H1 (cell line): ENCODE measurements at regions not wholly inside any gene's neighbourhood (a gene's known extent, or its start where the extent isn't known, plus 50 kb on each side); places are given as distances from the start of the nearest gene placed in this dataset.

Source experiments
- CTCF ChIA-PET: fragments of 300-600 bp; sonication (Branson Sonifier 250); formaldehyde crosslinking; loops from one replicate; lab custom pipeline; 2021; ENCODE audit not compliant: partially characterized antibody; lab: Charles Lee
- POLR2A ChIA-PET: fragments of 300-600 bp; sonication (Branson Sonifier 250); formaldehyde crosslinking; loops from one replicate; lab custom pipeline; 2021; ENCODE audit warnings: inconsistent platforms; ENCODE audit not compliant: partially characterized antibody; lab: Charles Lee
- DNase-seq, 2 experiments: peaks; one replicate each; pipeline versions ENCODE4 v3.0.0 to v3.0.0-alpha.2; 2010 to 2022; ENCODE audit warnings: low spot score in 2 of 2, low read depth in 1 of 2, mixed read lengths in 1 of 2
- FAIRE-seq: peaks from 2 replicates; lab custom pipeline; 2011; peaks lifted over from hg19 to GRCh38; lab: Jason Lieb, UNC
- H2AFZ ChIP-seq: 2 replicates; pipeline ENCODE4 v1.8.1; 2012; ENCODE audit warnings: low read length, inconsistent platforms
- H2AK5ac ChIP-seq: 2 replicates; pipeline ENCODE4 v1.6.1; 2013; ENCODE audit warnings: low read depth, low read length
- H2BK120ac ChIP-seq: replicated peaks from 2 replicates; pipeline ENCODE3; 2013; ENCODE audit warnings: low read depth, low read length, inconsistent platforms
- H2BK12ac ChIP-seq: 2 replicates; pipeline ENCODE4 v1.6.1; 2013; ENCODE audit warnings: low read depth, low read length
- H2BK15ac ChIP-seq: 2 replicates; pipeline ENCODE4 v1.6.1; 2013; ENCODE audit warnings: low read length
- H2BK20ac ChIP-seq: 2 replicates; pipeline ENCODE4 v1.6.1; 2013; ENCODE audit warnings: low read length
- H2BK5ac ChIP-seq: 2 replicates; pipeline ENCODE4 v1.6.1; 2013; ENCODE audit warnings: low read depth, low read length
- H3K14ac ChIP-seq: 2 replicates; pipeline ENCODE4 v1.6.1; 2013; ENCODE audit warnings: inconsistent platforms; ENCODE audit not compliant: insufficient read length
- H3K18ac ChIP-seq: 2 replicates; pipeline ENCODE4 v1.6.1; 2013; ENCODE audit warnings: low read length; ENCODE audit errors: extremely low read depth
- H3K23ac ChIP-seq: 2 replicates; pipeline ENCODE4 v1.6.1; 2013; ENCODE audit warnings: inconsistent platforms; ENCODE audit not compliant: insufficient read length
- H3K23me2 ChIP-seq: 2 replicates; pipeline ENCODE4 v1.6.1; 2013; ENCODE audit warnings: low read depth, low read length
- H3K27ac ChIP-seq: 2 replicates; pipeline ENCODE4 v1.6.1; 2011; ENCODE audit warnings: low read depth, low read length, inconsistent platforms
- H3K27me3 ChIP-seq, 4 experiments: replicated peaks in 1 of 4; 1 replicate in 1 of 4; 2 replicates in 3 of 4; pipeline versions ENCODE4 v1.6.1 to v1.8.1; 2011 to 2013; ENCODE audit warnings: low read length in 3 of 4, mild to moderate bottlenecking in 3 of 4, inconsistent platforms in 2 of 4, mixed read lengths in 2 of 4, moderate library complexity in 1 of 4; ENCODE audit not compliant: control insufficient read depth in 3 of 4, insufficient read depth in 3 of 4; ENCODE audit errors: extremely low read depth in 1 of 4
- H3K36me3 ChIP-seq, 4 experiments: 2 replicates each; pipeline versions ENCODE4 v1.6.1 to v1.8.1; 2011 to 2013; ENCODE audit warnings: mild to moderate bottlenecking in 4 of 4, low read length in 3 of 4, moderate library complexity in 2 of 4, control low read depth in 1 of 4, inconsistent platforms in 1 of 4; ENCODE audit not compliant: insufficient read depth in 4 of 4, control insufficient read depth in 2 of 4
- H3K4ac ChIP-seq: replicated peaks from 2 replicates; pipeline ENCODE3; 2013; ENCODE audit warnings: low read length, low read depth, mixed read lengths, inconsistent platforms; ENCODE audit not compliant: insufficient read length
- H3K4me1 ChIP-seq, 4 experiments: replicated peaks in 1 of 4; 1 replicate in 1 of 4; 2 replicates in 3 of 4; pipeline versions ENCODE4 v1.6.1 to v1.8.1; 2011 to 2013; ENCODE audit warnings: low read length in 3 of 4, inconsistent platforms in 2 of 4, mixed read lengths in 1 of 4; ENCODE audit not compliant: insufficient read depth in 4 of 4, control insufficient read depth in 3 of 4
- H3K4me2 ChIP-seq, 2 experiments: 2 replicates each; pipeline versions ENCODE4 v1.6.1 to v1.8.1; 2011 to 2013; ENCODE audit warnings: low read depth in 2 of 2, low read length in 2 of 2, control low read depth in 1 of 2, inconsistent platforms in 1 of 2, mild to moderate bottlenecking in 1 of 2; ENCODE audit not compliant: insufficient read depth in 1 of 2
- H3K4me3 ChIP-seq, 4 experiments: fragments of 200-600, 300-600 bp in 1 of 4; sonication (generic), shearing (Covaris generic), sonication (Bioruptor Twin) in 1 of 4; 2 replicates each; pipeline versions ENCODE4 v1.5.1 to v1.8.1; 2011 to 2016; ENCODE audit warnings: low read length in 4 of 4, low read depth in 3 of 4, control low read depth in 2 of 4, inconsistent platforms in 2 of 4, mild to moderate bottlenecking in 2 of 4, mixed read lengths in 1 of 4, moderate library complexity in 1 of 4; ENCODE audit not compliant: insufficient read depth in 2 of 4; ENCODE audit errors: extremely low read depth in 1 of 4
- H3K56ac ChIP-seq: replicated peaks from 2 replicates; pipeline ENCODE3; 2013; ENCODE audit warnings: low read depth, mild to moderate bottlenecking, mixed read lengths, low read length, inconsistent platforms; ENCODE audit not compliant: insufficient read length
- H3K79me1 ChIP-seq: 2 replicates; pipeline ENCODE4 v1.6.1; 2013; ENCODE audit warnings: low read depth, low read length, control low read depth
- H3K79me2 ChIP-seq, 2 experiments: 2 replicates each; pipeline versions ENCODE4 v1.6.1 to v1.8.1; 2012 to 2013; ENCODE audit warnings: low read length in 2 of 2, mild to moderate bottlenecking in 2 of 2, inconsistent platforms in 1 of 2; ENCODE audit not compliant: insufficient read depth in 2 of 2, control insufficient read depth in 1 of 2
- H3K9ac ChIP-seq, 4 experiments: replicated peaks in 1 of 4; 1 replicate in 1 of 4; 2 replicates in 3 of 4; pipeline versions ENCODE4 v1.6.1 to v1.8.1; 2011 to 2013; ENCODE audit warnings: low read depth in 3 of 4, low read length in 3 of 4, control low read depth in 2 of 4, mild to moderate bottlenecking in 2 of 4, moderate library complexity in 2 of 4, inconsistent platforms in 1 of 4; ENCODE audit errors: extremely low read depth in 1 of 4
- H3K9me3 ChIP-seq, 2 experiments: 2 replicates each; pipeline versions ENCODE4 v1.6.1 to v1.8.1; 2012 to 2013; ENCODE audit warnings: mild to moderate bottlenecking in 2 of 2, moderate library complexity in 2 of 2, control low read depth in 1 of 2, inconsistent platforms in 1 of 2, low read depth in 1 of 2, low read length in 1 of 2, mixed read lengths in 1 of 2; ENCODE audit not compliant: insufficient read depth in 2 of 2
- H4K20me1 ChIP-seq, 2 experiments: replicated peaks in 1 of 2; 2 replicates each; pipeline versions ENCODE3 to v1.8.1; 2011 to 2013; ENCODE audit warnings: inconsistent platforms in 2 of 2, low read length in 2 of 2, mild to moderate bottlenecking in 1 of 2; ENCODE audit not compliant: insufficient read depth in 2 of 2, control insufficient read depth in 1 of 2
- H4K5ac ChIP-seq: 2 replicates; pipeline ENCODE4 v1.6.1; 2013; ENCODE audit warnings: low read length, low read depth, mixed read lengths, inconsistent platforms; ENCODE audit not compliant: insufficient read length
- H4K8ac ChIP-seq: 2 replicates; pipeline ENCODE4 v1.8.0; 2013; ENCODE audit warnings: mild to moderate bottlenecking, moderate library complexity, low read length, inconsistent platforms; ENCODE audit not compliant: insufficient read depth; ENCODE audit errors: extremely low read depth
- H4K91ac ChIP-seq: replicated peaks from 2 replicates; pipeline ENCODE3; 2013; ENCODE audit warnings: low read length, mixed read lengths, inconsistent platforms; ENCODE audit not compliant: insufficient read length
- BRCA1 ChIP-seq: IDR thresholded peaks from 2 replicates; pipeline ENCODE4 v1.6.1; 2012; ENCODE audit warnings: low read depth, low read length, improper control_type of control experiment
- FOSL1 ChIP-seq: IDR thresholded peaks from 2 replicates; pipeline ENCODE4 v1.6.1; 2011; ENCODE audit warnings: mild to moderate bottlenecking, low read depth, low read length, moderate library complexity; ENCODE audit not compliant: insufficient read depth
- HDAC2 ChIP-seq, 2 experiments: fragments of 300-600 bp in 1 of 2; sonication (generic) in 1 of 2; IDR thresholded peaks; 2 replicates each; pipeline ENCODE4 v1.6.1; 2011 to 2012; ENCODE audit warnings: low read depth in 2 of 2, low read length in 2 of 2, mild to moderate bottlenecking in 2 of 2, moderate library complexity in 2 of 2, borderline replicate concordance in 1 of 2, inconsistent platforms in 1 of 2
- HDAC6 ChIP-seq: IDR thresholded peaks from one replicate; pipeline ENCODE4 v1.7.1; 2012; ENCODE audit warnings: low read depth, mild to moderate bottlenecking, inconsistent platforms, low read length, moderate library complexity
- JUN ChIP-seq: IDR thresholded peaks from 2 replicates; pipeline ENCODE4 v1.6.1; 2011; ENCODE audit warnings: low read depth, mild to moderate bottlenecking, improper control_type of control experiment, low read length
- JUND ChIP-seq: IDR thresholded peaks from 2 replicates; pipeline ENCODE4 v1.6.1; 2011; ENCODE audit warnings: mild to moderate bottlenecking, improper control_type of control experiment, low read length
- KDM4A ChIP-seq: IDR thresholded peaks from one replicate; pipeline ENCODE4 v1.7.1; 2012; ENCODE audit warnings: low read depth, mild to moderate bottlenecking, moderate library complexity, low read length, inconsistent platforms; ENCODE audit not compliant: severe bottlenecking
- NANOG ChIP-seq: IDR thresholded peaks from 2 replicates; pipeline ENCODE4 v1.6.1; 2011; ENCODE audit warnings: low read length, low read depth, mild to moderate bottlenecking, inconsistent platforms; ENCODE audit not compliant: insufficient read depth, poor library complexity, severe bottlenecking
- POLR2A ChIP-seq, 2 experiments: IDR thresholded peaks; 1 replicate in 1 of 2; 2 replicates in 1 of 2; pipeline ENCODE4 v1.6.1; 2011; ENCODE audit warnings: low read depth in 2 of 2, low read length in 2 of 2, mild to moderate bottlenecking in 2 of 2; ENCODE audit errors: control extremely low read depth in 1 of 2
- POLR2AphosphoS5 ChIP-seq: IDR thresholded peaks from 2 replicates; pipeline ENCODE4 v1.6.1; 2011; ENCODE audit warnings: low read depth, low read length
- RBBP5 ChIP-seq: IDR thresholded peaks from 2 replicates; pipeline ENCODE4 v1.7.1; 2012; ENCODE audit warnings: low read depth, mild to moderate bottlenecking, inconsistent platforms, low read length, moderate library complexity, borderline replicate concordance
- RNF2 ChIP-seq: fragments of 200-900, 300-1000 bp; sonication (generic); IDR thresholded peaks from 2 replicates; pipeline ENCODE4 v1.7.1; 2016; ENCODE audit warnings: borderline replicate concordance, low read depth, mild to moderate bottlenecking, antibody characterized with exemption, low read length; ENCODE audit not compliant: poor library complexity, severe bottlenecking; ENCODE audit errors: missing control alignments
- SIN3A ChIP-seq, 2 experiments: IDR thresholded peaks in 1 of 2; conservative IDR thresholded peaks in 1 of 2; 2 replicates each; pipeline ENCODE4 v1.6.1; 2011 to 2012; ENCODE audit warnings: low read length in 2 of 2, improper control_type of control experiment in 1 of 2, low read depth in 1 of 2, mild to moderate bottlenecking in 1 of 2
- SP4 ChIP-seq: IDR thresholded peaks from 2 replicates; pipeline ENCODE4 v1.6.1; 2012; ENCODE audit warnings: low read length, inconsistent platforms
- SUZ12 ChIP-seq: fragments of 200-600 bp; sonication (generic); IDR thresholded peaks from 2 replicates; pipeline ENCODE4 v1.6.1; 2012; ENCODE audit warnings: mild to moderate bottlenecking, inconsistent platforms, low read length, moderate library complexity, mixed read lengths
- WGBS, 2 experiments: shearing (Covaris generic) in 1 of 2; methylation state at CpG; one replicate each; pipeline versions ENCODE4 v1.1.6 to v1.1.7; 2013 to 2015; ENCODE audit warnings: low lambda C conversion rate in 2 of 2, mixed read lengths in 2 of 2, inconsistent platforms in 1 of 2, low coverage in 1 of 2, missing lambda C conversion rate in 1 of 2; ENCODE audit not compliant: insufficient replicate concordance in 2 of 2, insufficient coverage in 1 of 2, insufficient read length in 1 of 2; ENCODE audit errors: extremely low coverage in 1 of 2, missing lambda C conversion rate in 1 of 2; 5-methylcytosine and 5-hydroxymethylcytosine counted together

- Histone ChIP-seq H3K14ac (no peak overlapping the region), H2BK120ac (no peak overlapping the region), H3K9me3 (0 out of 4 replicates have a peak, but pooled peaks cover 0 to under 1% of the 10 kb centered on the region in 2 experiments), H2BK5ac (no peak overlapping the region), H3K36me3 (no peaks in the 10 kb centered on the region), H3K9ac (no peak overlapping the region), H2BK12ac (no peak overlapping the region), H3K79me1 (no peaks in the 10 kb centered on the region), H3K4me3 (no peak overlapping the region), H3K4ac (no peak overlapping the region), H3K27ac (no peak overlapping the region), H2AK5ac (no peak overlapping the region), H3K4me2 (no peak overlapping the region), H3K27me3 (no peaks in the 10 kb centered on the region), H4K91ac (no peak overlapping the region), H2AFZ (no peak overlapping the region), H3K23ac (no peak overlapping the region), H3K56ac (no peak overlapping the region), H3K23me2 (no peaks in the 10 kb centered on the region), H3K79me2 (no peaks in the 10 kb centered on the region), H3K4me1 (no peaks in the 10 kb centered on the region), H3K18ac (no peak overlapping the region), H4K8ac (no peak overlapping the region), H2BK15ac (no peak overlapping the region), H2BK20ac (no peak overlapping the region), H4K5ac (no peak overlapping the region), H4K20me1 (no peaks in the 10 kb centered on the region)
- no peak for FAIRE-seq
- CTCF ChIA-PET, result no interaction called here
- POLR2A ChIA-PET, result no interaction called here
- DNase-seq, result no peak
- WGBS, 2 experiments, result 98% methylated on average over 2 of the region's 2 CpGs; no CpG with 5 or more reads in 1 of the 2 experiments
- TF ChIP-seq SP4, result no peak
- no peak for TF ChIP-seq BRCA1
- no peak for TF ChIP-seq JUND
- TF ChIP-seq JUN, result no peak
- no peak for TF ChIP-seq KDM4A
- TF ChIP-seq NANOG, result no peak
- TF ChIP-seq HDAC2 (IDR thresholded peaks at IDR 0.05; ENCODE audit: borderline replicate concordance in 1 of 2, low read depth in 2 of 2, low read length in 2 of 2), result no peak
- TF ChIP-seq SUZ12, result no peak
- no peak for TF ChIP-seq RBBP5
- TF ChIP-seq SIN3A (conservative IDR thresholded peaks at IDR 0.05 in 1 of 2, IDR thresholded peaks at IDR 0.05 in 1 of 2; ENCODE audit: low read depth in 1 of 2, low read length in 2 of 2), result no peak
- TF ChIP-seq POLR2AphosphoS5, result no peak
- TF ChIP-seq FOSL1, result no peak
- no peak for TF ChIP-seq RNF2
- no peak for TF ChIP-seq POLR2A (IDR thresholded peaks at IDR 0.05; ENCODE audit: control extremely low read depth in 1 of 2, low read depth in 2 of 2, low read length in 2 of 2)
- TF ChIP-seq HDAC6, result no peak
These were observed 716.4 kb upstream of the ADAMTS5 start for GRCh38 chr21:27683292-27683691.
